SK-N-SH (cell line): ENCODE measurements at regions not wholly inside any gene's neighbourhood (a gene's known extent, or its start where the extent isn't known, plus 50 kb on each side); places are given as distances from the start of the nearest gene placed in this dataset.

ENCODE experiments used
- CTCF ChIP-seq: fragments of 200-600 bp; sonication (generic); IDR thresholded peaks from 2 replicates; pipeline ENCODE4 v1.6.1; 2017; ENCODE audit warnings: antibody characterized with exemption, mild to moderate bottlenecking, moderate library complexity
- ELF1 ChIP-seq: IDR thresholded peaks from 2 replicates; pipeline ENCODE4 v1.4.0; 2012
- EP300 ChIP-seq, 2 experiments: IDR thresholded peaks; 2 replicates each; pipeline versions ENCODE4 v1.4.0 to v1.6.1; 2012; ENCODE audit warnings: borderline replicate concordance in 1 of 2, low read depth in 1 of 2, low read length in 1 of 2
- EZH2phosphoT487 ChIP-seq: fragments of 200-600 bp; sonication (generic); IDR thresholded peaks from 2 replicates; pipeline ENCODE4 v1.6.1; 2017; ENCODE audit warnings: low read depth, mixed run types, mild to moderate bottlenecking, antibody characterized with exemption, moderate library complexity, borderline replicate concordance
- FOXM1 ChIP-seq: IDR thresholded peaks from 2 replicates; pipeline ENCODE4 v1.4.0; 2012; ENCODE audit warnings: low read depth, mild to moderate bottlenecking
- POLR2AphosphoS5 ChIP-seq: IDR thresholded peaks from 2 replicates; pipeline ENCODE4 v1.6.1; 2012; ENCODE audit warnings: low read depth, low read length
- RXRA ChIP-seq: IDR thresholded peaks from 2 replicates; pipeline ENCODE4 v1.4.0; 2012; ENCODE audit warnings: low read depth, mild to moderate bottlenecking, borderline replicate concordance
- TEAD4 ChIP-seq: IDR thresholded peaks from 2 replicates; pipeline ENCODE4 v1.4.0; 2012; ENCODE audit warnings: mild to moderate bottlenecking, borderline replicate concordance; ENCODE audit not compliant: insufficient read depth
- TF ChIP-seq, protein P1 (sequence below): IDR thresholded peaks from 2 replicates; pipeline ENCODE4 v1.6.1; 2012; ENCODE audit warnings: mild to moderate bottlenecking, low read depth, low read length, moderate library complexity
- TF ChIP-seq, protein P2 (sequence below): IDR thresholded peaks from 2 replicates; pipeline ENCODE4; 2012

- TF ChIP-seq CTCF (no peak), FOXM1 (no peak), TEAD4 (no peak), ELF1 (no peak), RXRA (no peak), POLR2AphosphoS5 (no peak), EZH2phosphoT487 (no peak), EP300 (IDR thresholded peaks at IDR 0.05; ENCODE audit: borderline replicate concordance in 1 of 2, low read depth in 1 of 2, low read length in 1 of 2) (no peak)
- TF ChIP-seq, protein P1, sequence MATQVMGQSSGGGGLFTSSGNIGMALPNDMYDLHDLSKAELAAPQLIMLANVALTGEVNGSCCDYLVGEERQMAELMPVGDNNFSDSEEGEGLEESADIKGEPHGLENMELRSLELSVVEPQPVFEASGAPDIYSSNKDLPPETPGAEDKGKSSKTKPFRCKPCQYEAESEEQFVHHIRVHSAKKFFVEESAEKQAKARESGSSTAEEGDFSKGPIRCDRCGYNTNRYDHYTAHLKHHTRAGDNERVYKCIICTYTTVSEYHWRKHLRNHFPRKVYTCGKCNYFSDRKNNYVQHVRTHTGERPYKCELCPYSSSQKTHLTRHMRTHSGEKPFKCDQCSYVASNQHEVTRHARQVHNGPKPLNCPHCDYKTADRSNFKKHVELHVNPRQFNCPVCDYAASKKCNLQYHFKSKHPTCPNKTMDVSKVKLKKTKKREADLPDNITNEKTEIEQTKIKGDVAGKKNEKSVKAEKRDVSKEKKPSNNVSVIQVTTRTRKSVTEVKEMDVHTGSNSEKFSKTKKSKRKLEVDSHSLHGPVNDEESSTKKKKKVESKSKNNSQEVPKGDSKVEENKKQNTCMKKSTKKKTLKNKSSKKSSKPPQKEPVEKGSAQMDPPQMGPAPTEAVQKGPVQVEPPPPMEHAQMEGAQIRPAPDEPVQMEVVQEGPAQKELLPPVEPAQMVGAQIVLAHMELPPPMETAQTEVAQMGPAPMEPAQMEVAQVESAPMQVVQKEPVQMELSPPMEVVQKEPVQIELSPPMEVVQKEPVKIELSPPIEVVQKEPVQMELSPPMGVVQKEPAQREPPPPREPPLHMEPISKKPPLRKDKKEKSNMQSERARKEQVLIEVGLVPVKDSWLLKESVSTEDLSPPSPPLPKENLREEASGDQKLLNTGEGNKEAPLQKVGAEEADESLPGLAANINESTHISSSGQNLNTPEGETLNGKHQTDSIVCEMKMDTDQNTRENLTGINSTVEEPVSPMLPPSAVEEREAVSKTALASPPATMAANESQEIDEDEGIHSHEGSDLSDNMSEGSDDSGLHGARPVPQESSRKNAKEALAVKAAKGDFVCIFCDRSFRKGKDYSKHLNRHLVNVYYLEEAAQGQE = no peak
- TF ChIP-seq, protein P2, sequence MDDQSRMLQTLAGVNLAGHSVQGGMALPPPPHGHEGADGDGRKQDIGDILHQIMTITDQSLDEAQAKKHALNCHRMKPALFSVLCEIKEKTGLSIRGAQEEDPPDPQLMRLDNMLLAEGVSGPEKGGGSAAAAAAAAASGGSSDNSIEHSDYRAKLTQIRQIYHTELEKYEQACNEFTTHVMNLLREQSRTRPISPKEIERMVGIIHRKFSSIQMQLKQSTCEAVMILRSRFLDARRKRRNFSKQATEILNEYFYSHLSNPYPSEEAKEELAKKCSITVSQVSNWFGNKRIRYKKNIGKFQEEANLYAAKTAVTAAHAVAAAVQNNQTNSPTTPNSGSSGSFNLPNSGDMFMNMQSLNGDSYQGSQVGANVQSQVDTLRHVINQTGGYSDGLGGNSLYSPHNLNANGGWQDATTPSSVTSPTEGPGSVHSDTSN = no peak
Observed at GRCh38 chr4:180751009-180751408, 1492.2 kb upstream of the TENM3 start.
